Rectal smooth muscle tissue (tissue), 1 donor: ENCODE measurements at regions not wholly inside any gene's neighbourhood (a gene's known extent, or its start where the extent isn't known, plus 50 kb on each side); places are given as distances from the start of the nearest gene placed in this dataset.

Experiments used
- H3K27ac ChIP-seq: one replicate; pipeline ENCODE4 v1.7.0; 2013; ENCODE audit warnings: low read depth, low read length, inconsistent platforms
- H3K27me3 ChIP-seq: one replicate; pipeline ENCODE4 v1.7.0; 2013; ENCODE audit warnings: low read length; ENCODE audit not compliant: control insufficient read depth, insufficient read depth
- H3K36me3 ChIP-seq: one replicate; pipeline ENCODE4 v1.7.0; 2013; ENCODE audit warnings: low read length; ENCODE audit not compliant: control insufficient read depth, insufficient read depth
- H3K4me1 ChIP-seq: one replicate; pipeline ENCODE4 v1.7.0; 2013; ENCODE audit warnings: low read length; ENCODE audit not compliant: control insufficient read depth, insufficient read depth
- H3K4me3 ChIP-seq: one replicate; pipeline ENCODE4 v1.7.0; 2013; ENCODE audit warnings: low read length
- H3K9ac ChIP-seq: one replicate; pipeline ENCODE4 v1.7.0; 2013; ENCODE audit warnings: low read length

GRCh38 chr3:42037318-42037945 lies 53.7 kb upstream of the TRAK1 start:
- Histone ChIP-seq H3K4me1 (peaks cover 24% of the 10 kb centered on the region), H3K9ac (no peak overlapping the region), H3K27me3 (no peaks in the 10 kb centered on the region), H3K36me3 (peaks cover 2% of the 10 kb centered on the region), H3K4me3 (no peak overlapping the region), H3K27ac (peak overlapping the region; percentile 67)

GRCh38 chr3:42036483-42036823 lies 54.7 kb upstream of the TRAK1 start:
- Histone ChIP-seq H3K27ac (peak overlapping the region; percentile 69), H3K4me1 (peaks cover 33% of the 10 kb centered on the region)

GRCh38 chr3:42035816-42036482 lies 55.2 kb upstream of the TRAK1 start:
- Histone ChIP-seq H3K9ac (no peak overlapping the region), H3K27me3 (no peaks in the 10 kb centered on the region), H3K4me1 (peaks cover 33% of the 10 kb centered on the region), H3K27ac (peak overlapping the region; percentile 69), H3K4me3 (no peak overlapping the region), H3K36me3 (peaks cover 2% of the 10 kb centered on the region)

More at GRCh38 chr3:42036483-42036823, 54.7 kb upstream of the TRAK1 start:
- H3K27me3 ChIP-seq = no peaks in the 10 kb centered on the region
- no peak overlapping the region for H3K9ac ChIP-seq
- no peak overlapping the region for H3K4me3 ChIP-seq
- peaks cover 2% of the 10 kb centered on the region for H3K36me3 ChIP-seq

GRCh38 chr3:42035007-42035406 lies 56.1 kb upstream of the TRAK1 start:
- no peaks in the 10 kb centered on the region for H3K27me3 ChIP-seq
- H3K4me1 ChIP-seq = peaks cover 33% of the 10 kb centered on the region
- peak overlapping the region; percentile 69 for H3K27ac ChIP-seq
- peaks cover 2% of the 10 kb centered on the region for H3K36me3 ChIP-seq
- H3K4me3 ChIP-seq = no peak overlapping the region
- H3K9ac ChIP-seq = no peak overlapping the region

GRCh38 chr3:42033741-42034140 lies 57.4 kb upstream of the TRAK1 start:
- Histone ChIP-seq H3K4me3 (no peak overlapping the region), H3K27me3 (no peaks in the 10 kb centered on the region), H3K27ac (no peak overlapping the region), H3K9ac (no peak overlapping the region), H3K4me1 (peaks cover 33% of the 10 kb centered on the region), H3K36me3 (peaks cover 2% of the 10 kb centered on the region)

GRCh38 chr3:42032693-42033349 lies 58.3 kb upstream of the TRAK1 start:
- peaks cover 5% of the 10 kb centered on the region for H3K36me3 ChIP-seq
- H3K4me3 ChIP-seq = no peak overlapping the region
- peaks cover 33% of the 10 kb centered on the region for H3K4me1 ChIP-seq
- peak overlapping the region; percentile 81 for H3K27ac ChIP-seq
- H3K9ac ChIP-seq = no peak overlapping the region
- H3K27me3 ChIP-seq = no peaks in the 10 kb centered on the region

- Histone ChIP-seq H3K4me1 (peaks cover 33% of the 10 kb centered on the region), H3K4me3 (no peak overlapping the region)
Observed at GRCh38 chr3:42031808-42032480, 59.2 kb upstream of the TRAK1 start.

GRCh38 chr3:42028474-42028873 lies 62.7 kb upstream of the TRAK1 start:
- peaks cover 39% of the 10 kb centered on the region for H3K4me1 ChIP-seq
- no peak overlapping the region for H3K27ac ChIP-seq
- no peak overlapping the region for H3K4me3 ChIP-seq
- H3K36me3 ChIP-seq = peaks cover 3% of the 10 kb centered on the region
- no peaks in the 10 kb centered on the region for H3K27me3 ChIP-seq
- no peak overlapping the region for H3K9ac ChIP-seq

More at GRCh38 chr3:42031808-42032480, 59.2 kb upstream of the TRAK1 start:
- H3K36me3 ChIP-seq = peaks cover 5% of the 10 kb centered on the region
- no peaks in the 10 kb centered on the region for H3K27me3 ChIP-seq
- H3K27ac ChIP-seq = peak overlapping the region; percentile 81
- H3K9ac ChIP-seq = no peak overlapping the region

- Histone ChIP-seq H3K9ac (no peak overlapping the region), H3K27ac (no peak overlapping the region), H3K4me3 (no peak overlapping the region), H3K4me1 (peaks cover 34% of the 10 kb centered on the region), H3K36me3 (peaks cover 3% of the 10 kb centered on the region), H3K27me3 (no peaks in the 10 kb centered on the region)
Observed at GRCh38 chr3:42027571-42027970, 63.6 kb upstream of the TRAK1 start.

- Histone ChIP-seq H3K4me1 (peaks cover 39% of the 10 kb centered on the region), H3K9ac (no peak overlapping the region), H3K27me3 (no peaks in the 10 kb centered on the region), H3K36me3 (peaks cover 3% of the 10 kb centered on the region), H3K27ac (peak overlapping the region; percentile 96), H3K4me3 (no peak overlapping the region)
Observed at GRCh38 chr3:42025370-42026138, 63.7 kb upstream of the ULK4 start.

GRCh38 chr3:42024591-42025351 lies 62.9 kb upstream of the ULK4 start:
- Histone ChIP-seq H3K4me1 (peaks cover 39% of the 10 kb centered on the region), H3K4me3 (peak overlapping the region; percentile 14), H3K27me3 (no peaks in the 10 kb centered on the region), H3K36me3 (peaks cover 3% of the 10 kb centered on the region), H3K27ac (peak overlapping the region; percentile 95), H3K9ac (no peak overlapping the region)
